ENCODE measurements at regions not wholly inside any gene's neighbourhood (a gene's known extent, or its start where the extent isn't known, plus 50 kb on each side); places are given as distances from the start of the nearest gene placed in this dataset.

- no peak for DNase-seq
- FAIRE-seq: no peak
- no peaks in the 10 kb centered on the region for H3K36me3 ChIP-seq (ENCODE audit: control insufficient read depth in 2 of 3, insufficient read depth in 3 of 3, low read length in 3 of 3)
- no peak for TF ChIP-seq CTCF (IDR thresholded peaks at IDR 0.05; ENCODE audit: borderline replicate concordance, extremely low read depth, insufficient read depth)
- H3K4me3 ChIP-seq (ENCODE audit: low read length in 3 of 3): no peak overlapping the region
- peaks cover 0 to 3% (median 0%) of the 10 kb centered on the region in 3 donors for H3K9me3 ChIP-seq (ENCODE audit: control insufficient read depth in 2 of 3, insufficient read depth in 1 of 3, low read length in 3 of 3)
- H3K4me1 ChIP-seq (ENCODE audit: control insufficient read depth in 2 of 3, insufficient read depth in 2 of 3, low read depth in 1 of 3, low read length in 3 of 3): no peaks in the 10 kb centered on the region
- intact Hi-C loops (cut with DNase I): no loop called here
- H3K27ac ChIP-seq (ENCODE audit: low read depth in 2 of 2, low read length in 2 of 2): no peak overlapping the region
- no peak overlapping the region for H3K9ac ChIP-seq (ENCODE audit: low read length in 3 of 3)
- no peaks in the 10 kb centered on the region for H3K27me3 ChIP-seq (ENCODE audit: control insufficient read depth, insufficient read depth, low read length)
These were observed 598.1 kb downstream of the TBC1D4 start for GRCh38 chr13:74883834-74884233.

DNA sequence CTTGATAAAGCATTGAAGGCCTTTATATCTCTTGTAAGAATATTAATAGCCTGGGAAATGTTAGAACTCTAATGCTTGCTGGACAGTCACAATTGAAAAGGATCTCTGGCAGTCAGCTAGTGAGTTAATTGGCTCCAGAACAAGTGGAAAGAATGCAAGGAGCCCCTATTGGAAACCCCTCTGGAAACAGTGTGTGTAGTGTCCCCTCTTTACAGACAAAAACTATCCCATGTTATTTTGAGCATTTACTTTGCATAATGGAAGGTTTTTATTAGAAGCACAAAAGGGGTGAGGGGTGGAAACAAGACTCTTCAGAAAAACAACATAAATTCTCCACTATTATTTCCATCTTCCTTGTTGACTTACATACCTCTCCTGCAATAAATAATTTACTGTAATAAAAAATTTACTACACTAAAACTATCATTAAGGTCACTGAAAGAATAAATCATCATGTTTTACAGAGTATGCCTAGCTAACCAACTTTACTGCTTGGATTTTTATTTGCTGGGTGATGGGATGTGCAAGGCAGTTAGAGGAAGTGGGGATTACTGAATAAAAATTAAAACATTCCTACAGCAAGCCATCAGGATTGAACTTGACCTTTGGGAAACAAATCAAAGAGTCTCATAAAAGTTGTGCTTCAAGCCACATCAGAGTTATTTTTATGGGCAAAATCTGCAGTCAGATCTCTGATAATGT lies 610.4 kb downstream of the TBC1D4 start:
- intact Hi-C loops (cut with DNase I): no loop called here
- no peaks in the 10 kb centered on the region for H3K36me3 ChIP-seq (ENCODE audit: control insufficient read depth in 2 of 3, insufficient read depth in 3 of 3, low read length in 3 of 3)

GRCh38 chr13:74870865-74871264 lies 611.1 kb downstream of the TBC1D4 start:
- no peaks in the 10 kb centered on the region for H3K36me3 ChIP-seq (ENCODE audit: control insufficient read depth in 2 of 3, insufficient read depth in 3 of 3, low read length in 3 of 3)
- no peak overlapping the region for H3K4me3 ChIP-seq (ENCODE audit: low read length in 3 of 3)
- H3K9me3 ChIP-seq (ENCODE audit: control insufficient read depth in 2 of 3, insufficient read depth in 1 of 3, low read length in 3 of 3): no peaks in the 10 kb centered on the region
- no peak overlapping the region for H3K9ac ChIP-seq (ENCODE audit: low read length in 3 of 3)
- intact Hi-C loops (cut with DNase I): no loop called here
- no peak for TF ChIP-seq CTCF (IDR thresholded peaks at IDR 0.05; ENCODE audit: borderline replicate concordance, extremely low read depth, insufficient read depth)
- FAIRE-seq: no peak
- H3K27ac ChIP-seq (ENCODE audit: low read depth in 2 of 2, low read length in 2 of 2): no peak overlapping the region
- no peaks in the 10 kb centered on the region for H3K4me1 ChIP-seq (ENCODE audit: control insufficient read depth in 2 of 3, insufficient read depth in 2 of 3, low read depth in 1 of 3, low read length in 3 of 3)
- H3K27me3 ChIP-seq (ENCODE audit: control insufficient read depth, insufficient read depth, low read length): no peaks in the 10 kb centered on the region
- no peak for DNase-seq

More for the DNA sequence above, 610.4 kb downstream of the TBC1D4 start:
- H3K27ac ChIP-seq (ENCODE audit: low read depth in 2 of 2, low read length in 2 of 2): no peak overlapping the region
- H3K9me3 ChIP-seq (ENCODE audit: control insufficient read depth in 2 of 3, insufficient read depth in 1 of 3, low read length in 3 of 3): no peaks in the 10 kb centered on the region
- H3K9ac ChIP-seq (ENCODE audit: low read length in 3 of 3): no peak overlapping the region
- FAIRE-seq: no peak
- H3K4me1 ChIP-seq (ENCODE audit: control insufficient read depth in 2 of 3, insufficient read depth in 2 of 3, low read depth in 1 of 3, low read length in 3 of 3): no peaks in the 10 kb centered on the region
- H3K4me3 ChIP-seq (ENCODE audit: low read length in 3 of 3): no peak overlapping the region
- no peaks in the 10 kb centered on the region for H3K27me3 ChIP-seq (ENCODE audit: control insufficient read depth, insufficient read depth, low read length)
- peak in 2 of 5 donors; percentile 62 to 86 for DNase-seq
- TF ChIP-seq CTCF (IDR thresholded peaks at IDR 0.05; ENCODE audit: borderline replicate concordance, extremely low read depth, insufficient read depth): no peak

DNA sequence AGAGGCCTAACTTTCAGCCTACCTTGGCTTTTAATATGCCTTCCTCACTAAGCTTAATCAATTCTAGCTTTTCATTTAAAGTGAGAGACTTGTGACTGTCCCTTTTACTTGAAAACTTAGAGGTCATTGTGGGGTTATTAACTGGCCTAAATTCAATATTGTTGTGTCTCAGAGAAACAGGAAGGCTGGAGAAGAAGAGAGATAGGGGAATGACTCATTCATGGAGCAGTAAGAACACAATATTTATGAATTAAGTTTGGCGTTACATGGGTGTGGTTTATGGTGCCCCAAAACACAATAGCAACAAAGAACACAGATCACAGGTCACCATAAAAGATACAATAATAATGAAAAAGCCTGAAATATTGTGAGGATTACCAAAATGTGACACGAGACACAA lies 612.1 kb downstream of the TBC1D4 start:
- H3K36me3 ChIP-seq (ENCODE audit: control insufficient read depth in 2 of 3, insufficient read depth in 3 of 3, low read length in 3 of 3): no peaks in the 10 kb centered on the region
- no peak for TF ChIP-seq CTCF (IDR thresholded peaks at IDR 0.05; ENCODE audit: borderline replicate concordance, extremely low read depth, insufficient read depth)
- no peak overlapping the region for H3K4me3 ChIP-seq (ENCODE audit: low read length in 3 of 3)
- intact Hi-C loops (cut with DNase I): no loop called here
- no peak for FAIRE-seq
- H3K27ac ChIP-seq (ENCODE audit: low read depth in 2 of 2, low read length in 2 of 2): no peak overlapping the region
- no peak for DNase-seq
- no peaks in the 10 kb centered on the region for H3K27me3 ChIP-seq (ENCODE audit: control insufficient read depth, insufficient read depth, low read length)
- H3K9ac ChIP-seq (ENCODE audit: low read length in 3 of 3): no peak overlapping the region
- H3K4me1 ChIP-seq (ENCODE audit: control insufficient read depth in 2 of 3, insufficient read depth in 2 of 3, low read depth in 1 of 3, low read length in 3 of 3): no peaks in the 10 kb centered on the region
- no peaks in the 10 kb centered on the region for H3K9me3 ChIP-seq (ENCODE audit: control insufficient read depth in 2 of 3, insufficient read depth in 1 of 3, low read length in 3 of 3)
